AG04449 (cell line): ENCODE measurements at regions not wholly inside any gene's neighbourhood (a gene's known extent, or its start where the extent isn't known, plus 50 kb on each side); places are given as distances from the start of the nearest gene placed in this dataset.

Source experiments
- CTCF ChIA-PET: fragments of 350-600 bp; formaldehyde crosslinking; extraction: SDS; loops from one replicate; lab custom pipeline; 2021; ENCODE audit warnings: antibody characterized with exemption; lab: Yijun Ruan, JAX
- POLR2A ChIA-PET: fragments of 400-600, 350-600 bp; formaldehyde crosslinking; extraction: SDS; loops from one replicate; lab custom pipeline; 2020; ENCODE audit warnings: antibody characterized with exemption, inconsistent platforms; lab: Yijun Ruan, JAX
- DNase-seq: peaks from one replicate; pipeline ENCODE4 v3.0.0-alpha.2; 2010; ENCODE audit warnings: low read depth, low spot score
- H3K4me3 ChIP-seq: 2 replicates; pipeline ENCODE4 v1.5.1; 2011; ENCODE audit warnings: low read depth, mild to moderate bottlenecking, control low read depth, low read length
- TF ChIP-seq, protein P1 (sequence below): IDR thresholded peaks from one replicate; pipeline ENCODE4 v1.5.1; 2011; ENCODE audit warnings: mild to moderate bottlenecking, moderate library complexity, low read length, control low read depth, inconsistent platforms; ENCODE audit not compliant: insufficient read depth; ENCODE audit errors: missing control alignments

DNA sequence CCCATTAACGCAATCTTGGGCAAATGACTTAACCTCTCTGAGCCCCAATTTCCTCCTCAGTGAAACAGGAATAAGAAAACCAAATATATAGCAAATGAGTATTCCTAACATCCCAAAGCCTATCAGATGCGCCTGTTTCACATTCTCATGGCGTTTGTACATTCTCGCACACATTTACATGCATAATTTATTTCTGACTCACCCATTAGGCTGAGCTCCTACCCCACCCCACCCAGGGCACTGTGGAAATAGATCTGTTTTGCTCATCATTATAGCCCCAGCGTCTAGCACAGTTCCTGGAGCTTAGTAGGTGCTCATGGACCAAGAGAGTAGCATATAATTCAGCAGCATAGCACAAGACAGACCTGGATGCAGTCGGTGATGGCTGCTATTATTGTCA lies 146.1 kb upstream of the VANGL1 start:
- POLR2A ChIA-PET = interaction anchor here (0.7 to 1.4 kb wide), 4 partner anchors 100 to 172 kb away, joined by 3 to 7 read pairs (median 6); no protein-coding TSS in a partner anchor
- TF ChIP-seq, protein P1, sequence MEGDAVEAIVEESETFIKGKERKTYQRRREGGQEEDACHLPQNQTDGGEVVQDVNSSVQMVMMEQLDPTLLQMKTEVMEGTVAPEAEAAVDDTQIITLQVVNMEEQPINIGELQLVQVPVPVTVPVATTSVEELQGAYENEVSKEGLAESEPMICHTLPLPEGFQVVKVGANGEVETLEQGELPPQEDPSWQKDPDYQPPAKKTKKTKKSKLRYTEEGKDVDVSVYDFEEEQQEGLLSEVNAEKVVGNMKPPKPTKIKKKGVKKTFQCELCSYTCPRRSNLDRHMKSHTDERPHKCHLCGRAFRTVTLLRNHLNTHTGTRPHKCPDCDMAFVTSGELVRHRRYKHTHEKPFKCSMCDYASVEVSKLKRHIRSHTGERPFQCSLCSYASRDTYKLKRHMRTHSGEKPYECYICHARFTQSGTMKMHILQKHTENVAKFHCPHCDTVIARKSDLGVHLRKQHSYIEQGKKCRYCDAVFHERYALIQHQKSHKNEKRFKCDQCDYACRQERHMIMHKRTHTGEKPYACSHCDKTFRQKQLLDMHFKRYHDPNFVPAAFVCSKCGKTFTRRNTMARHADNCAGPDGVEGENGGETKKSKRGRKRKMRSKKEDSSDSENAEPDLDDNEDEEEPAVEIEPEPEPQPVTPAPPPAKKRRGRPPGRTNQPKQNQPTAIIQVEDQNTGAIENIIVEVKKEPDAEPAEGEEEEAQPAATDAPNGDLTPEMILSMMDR = no peak
- CTCF ChIA-PET = interaction anchor here (0.8 to 2.0 kb wide), 7 partner anchors 9 to 357 kb away, joined by 3 to 13 read pairs (median 5); no protein-coding TSS in a partner anchor
- no peak overlapping the region for H3K4me3 ChIP-seq
- no peak for DNase-seq

DNA sequence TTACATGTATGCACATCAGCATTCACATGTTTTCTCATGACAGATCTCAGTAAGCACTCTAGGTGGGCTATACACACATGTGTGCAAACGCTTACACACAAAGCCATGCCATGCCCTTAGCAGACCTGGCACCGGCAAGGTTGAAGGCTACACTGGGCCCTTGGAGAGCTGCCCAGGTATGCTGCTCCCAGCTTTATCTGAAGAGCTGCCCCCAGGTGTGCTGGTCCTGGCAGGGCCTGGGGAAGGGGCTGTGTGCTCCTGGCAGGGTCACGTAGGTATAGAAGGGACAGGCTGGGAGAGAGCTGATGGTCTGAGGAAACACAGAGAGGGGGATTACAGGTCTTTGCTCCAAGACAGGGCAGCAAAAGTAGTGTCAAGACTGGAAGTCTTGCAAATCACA lies 146.7 kb upstream of the VANGL1 start:
- H3K4me3 ChIP-seq = no peak overlapping the region
- TF ChIP-seq, protein P1 = no peak
- ChIA-PET POLR2A (interaction anchor here (0.7 to 1.4 kb wide), 3 partner anchors 162 to 171 kb away, joined by 3 to 7 read pairs (median 4); no protein-coding TSS in a partner anchor), CTCF (interaction anchor here (1.5 to 2.0 kb wide), 4 partner anchors 10 to 357 kb away, joined by 5 to 13 read pairs (median 8); no protein-coding TSS in a partner anchor)
- DNase-seq = no peak

DNA sequence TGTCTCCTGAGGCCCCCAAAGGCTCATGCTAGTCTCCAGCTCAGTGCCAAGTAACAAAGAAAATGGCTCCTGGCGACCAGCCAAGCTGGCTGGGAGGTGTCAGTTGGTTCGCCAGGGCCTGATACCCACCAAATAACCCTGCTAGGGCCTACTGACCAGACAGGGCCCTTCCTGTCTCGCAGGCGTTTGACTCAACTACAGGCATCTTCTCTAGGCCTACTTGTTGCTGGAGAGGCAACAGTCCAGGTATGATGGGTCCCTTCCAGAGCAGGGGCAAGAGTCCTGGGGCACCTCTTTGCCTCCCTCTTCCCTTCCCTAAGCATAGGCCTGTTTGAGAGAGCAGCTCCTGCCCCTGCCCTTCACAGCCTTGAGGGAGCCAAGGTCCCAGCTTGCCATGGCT lies 147.9 kb upstream of the VANGL1 start:
- no peak overlapping the region for H3K4me3 ChIP-seq
- CTCF ChIA-PET = interaction anchor here (0.9 to 2.0 kb wide), 4 partner anchors 11 to 25 kb away, joined by 3 to 12 read pairs (median 7); no protein-coding TSS in a partner anchor
- TF ChIP-seq, protein P1 = no peak
- no peak for DNase-seq
- POLR2A ChIA-PET = interaction anchor here (1.3 to 1.5 kb wide), 2 partner anchors 52 to 162 kb away, joined by 3 to 4 read pairs; no protein-coding TSS in a partner anchor

DNA sequence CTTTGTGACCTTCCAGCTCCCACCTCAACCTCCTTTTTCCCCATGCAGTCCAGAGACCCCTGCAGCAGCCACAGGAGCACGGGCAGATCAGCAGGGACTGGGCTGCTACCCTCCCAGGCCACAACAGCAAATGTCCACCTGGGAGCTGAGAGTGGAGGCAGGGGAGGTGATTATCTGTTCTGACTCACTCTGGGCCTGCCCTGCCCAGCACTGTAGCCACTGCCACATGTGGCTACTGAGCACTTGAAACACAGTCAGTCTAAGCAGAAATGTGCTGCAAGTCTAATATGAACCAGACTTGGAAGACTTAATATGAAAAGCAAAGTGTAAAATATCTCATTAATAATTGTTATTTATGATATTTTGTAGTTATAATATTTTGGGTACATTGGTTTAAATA lies 148.9 kb upstream of the VANGL1 start:
- no peak for DNase-seq
- TF ChIP-seq, protein P1 = no peak
- POLR2A ChIA-PET = interaction anchor here (1.5 kb wide), 1 partner anchor 53 kb away, joined by 3 read pairs; no protein-coding TSS in a partner anchor
- no peak overlapping the region for H3K4me3 ChIP-seq
- CTCF ChIA-PET = interaction anchor here (1.0 to 2.0 kb wide), 6 partner anchors 10 to 181 kb away, joined by 3 to 12 read pairs (median 6); no protein-coding TSS in a partner anchor

DNA sequence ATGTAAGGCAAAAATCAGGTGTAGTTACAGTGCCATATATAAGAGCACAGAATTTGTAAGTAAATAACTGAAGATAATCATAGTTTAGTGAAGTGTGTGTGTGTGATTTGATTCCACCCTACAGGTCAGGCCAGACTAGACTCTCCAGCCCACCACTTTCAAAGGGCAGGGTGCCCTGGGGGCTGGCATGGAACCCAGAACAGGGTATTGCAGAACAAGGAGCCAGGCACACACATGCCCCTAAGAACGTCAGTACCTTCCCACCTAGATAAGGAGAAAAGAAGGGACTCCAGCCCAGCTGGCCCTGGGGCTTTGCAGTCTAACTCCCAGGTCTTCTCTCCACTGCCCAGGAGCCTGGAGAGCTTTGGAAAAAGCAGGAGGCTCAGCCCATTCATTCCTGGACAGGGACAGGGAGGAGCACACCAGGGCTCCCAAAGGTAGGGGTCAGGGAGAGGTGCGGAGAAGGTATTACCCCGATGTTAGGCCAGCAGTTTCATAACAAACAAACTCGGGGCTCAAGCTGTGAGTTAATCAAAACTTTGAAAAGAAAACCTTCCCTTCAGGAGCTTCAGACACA lies 149.7 kb upstream of the VANGL1 start:
- H3K4me3 ChIP-seq = no peak overlapping the region
- CTCF ChIA-PET = interaction anchor here (1.0 to 2.0 kb wide), 6 partner anchors 14 to 180 kb away, joined by 3 to 12 read pairs (median 4); no protein-coding TSS in a partner anchor
- no peak for DNase-seq
- POLR2A ChIA-PET = interaction anchor here (1.5 kb wide), 1 partner anchor 53 kb away, joined by 3 read pairs; no protein-coding TSS in a partner anchor
- TF ChIP-seq, protein P1 = no peak

DNA sequence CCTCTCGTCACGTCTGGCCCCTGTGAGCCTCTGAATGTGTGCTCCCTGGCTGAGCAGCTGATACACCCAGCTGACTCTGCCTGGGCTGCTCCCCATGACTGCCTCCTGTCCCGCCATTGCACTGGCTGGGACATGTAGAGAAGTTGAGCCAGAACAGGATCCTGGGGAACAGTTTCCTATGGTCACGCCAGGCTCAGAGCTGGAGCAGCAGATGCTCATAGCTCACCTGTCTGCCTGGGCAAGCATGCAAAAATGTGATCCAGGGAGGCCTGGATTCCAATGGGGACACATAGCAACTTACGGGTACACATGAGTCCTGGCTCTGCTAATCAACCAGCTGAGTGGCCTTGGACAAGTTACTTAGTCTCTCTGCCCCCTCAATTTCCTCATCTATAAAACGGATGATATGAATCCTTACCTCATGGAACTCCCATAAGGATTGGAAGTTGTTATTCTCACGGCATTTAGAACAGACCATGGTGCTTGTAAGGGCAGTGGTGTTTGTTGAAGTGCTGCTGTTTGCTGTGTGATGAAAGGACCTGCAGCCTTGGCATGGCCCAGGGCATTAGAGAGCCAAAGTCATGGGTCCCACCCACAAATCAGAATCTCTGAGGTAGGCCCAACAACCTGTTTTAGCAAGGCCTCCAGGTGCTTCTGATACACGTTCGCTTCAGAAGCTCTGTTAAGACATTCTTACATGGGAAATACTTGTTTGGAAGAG lies 150.3 kb upstream of the VANGL1 start:
- TF ChIP-seq, protein P1 = no peak
- H3K4me3 ChIP-seq = no peak overlapping the region
- DNase-seq = no peak
- ChIA-PET POLR2A (no interaction called here), CTCF (interaction anchor here (1.0 to 2.5 kb wide), 7 partner anchors 14 to 216 kb away, joined by 3 to 10 read pairs (median 5); no protein-coding TSS in a partner anchor)
